SU-DHL-6 (cell line): ENCODE measurements at regions not wholly inside any gene's neighbourhood (a gene's known extent, or its start where the extent isn't known, plus 50 kb on each side); places are given as distances from the start of the nearest gene placed in this dataset.

Experiments
- H2AFZ ChIP-seq: fragments of 200-600 bp; sonication (generic); 2 replicates; pipeline ENCODE4 v1.6.1; 2014; ENCODE audit warnings: low read depth, mild to moderate bottlenecking, moderate library complexity, mixed read lengths, antibody characterized with exemption, low read length; ENCODE audit not compliant: severe bottlenecking
- H3F3A ChIP-seq: fragments of 200-600 bp; shearing (Covaris generic); 2 replicates; pipeline ENCODE4 v1.6.0; 2016; ENCODE audit warnings: antibody characterized with exemption, mild to moderate bottlenecking; ENCODE audit not compliant: insufficient read depth
- H3K27ac ChIP-seq: fragments of 200-600 bp; sonication (generic); 2 replicates; pipeline ENCODE4 v1.5.1; 2016; ENCODE audit warnings: low read depth, mild to moderate bottlenecking, low read length, moderate library complexity, mixed read lengths
- H3K27me3 ChIP-seq: fragments of 200-600 bp; sonication (generic), shearing (Covaris generic); 2 replicates; pipeline ENCODE4 v1.6.0; 2014; ENCODE audit warnings: mild to moderate bottlenecking, low read length
- H3K36me3 ChIP-seq: fragments of 200-600 bp; sonication (generic); 2 replicates; pipeline ENCODE4 v1.6.1; 2014; ENCODE audit warnings: mild to moderate bottlenecking, low read length, mixed read lengths
- H3K4me2 ChIP-seq: fragments of 300-600, 200-600 bp; shearing (Covaris generic), sonication (generic); 2 replicates; pipeline ENCODE4 v1.6.0; 2014; ENCODE audit warnings: low read length, low read depth, mild to moderate bottlenecking; ENCODE audit not compliant: poor library complexity, severe bottlenecking
- H3K4me3 ChIP-seq: fragments of 200-600 bp; sonication (generic); 2 replicates; pipeline ENCODE4 v1.5.1; 2014; ENCODE audit warnings: antibody characterized with exemption, low read length, mild to moderate bottlenecking, mixed read lengths; ENCODE audit not compliant: insufficient read depth, poor library complexity, severe bottlenecking
- H3K79me2 ChIP-seq: fragments of 200-600 bp; sonication (generic); 2 replicates; pipeline ENCODE4 v1.6.1; 2014; ENCODE audit warnings: mild to moderate bottlenecking, low read length, moderate library complexity; ENCODE audit not compliant: insufficient read depth
- H3K9ac ChIP-seq: fragments of 200-600 bp; sonication (generic); 2 replicates; pipeline ENCODE4 v1.7.0; 2014; ENCODE audit warnings: mild to moderate bottlenecking, low read length
- H3K9me2 ChIP-seq: fragments of 200-600 bp; sonication (generic); replicated peaks from 2 replicates; pipeline ENCODE4 v1.6.1; 2014; ENCODE audit warnings: low read length; ENCODE audit not compliant: insufficient read depth
- H3K9me3 ChIP-seq: fragments of 200-600 bp; sonication (generic); 2 replicates; pipeline ENCODE4 v1.6.1; 2014; ENCODE audit warnings: low read length, mixed read lengths; ENCODE audit not compliant: insufficient read depth
- H4K20me1 ChIP-seq: fragments of 200-600 bp; sonication (generic); 2 replicates; pipeline ENCODE4 v1.6.1; 2014; ENCODE audit warnings: low read depth, mild to moderate bottlenecking, antibody characterized with exemption, low read length, moderate library complexity, mixed read lengths
- EZH2phosphoT487 ChIP-seq: fragments of 200-600 bp; sonication (generic), shearing (Covaris generic); conservative IDR thresholded peaks from 2 replicates; pipeline ENCODE4 v1.6.1; 2018; ENCODE audit warnings: mild to moderate bottlenecking, antibody characterized with exemption, low read length, moderate library complexity, mixed read lengths
- TF ChIP-seq, protein P1 (sequence below): fragments of 200-600 bp; sonication (generic); IDR thresholded peaks from one replicate; pipeline ENCODE4 v1.5.1; 2017; ENCODE audit warnings: antibody characterized with exemption, mild to moderate bottlenecking, low read length, moderate library complexity; ENCODE audit not compliant: insufficient read depth, poor library complexity, severe bottlenecking

DNA sequence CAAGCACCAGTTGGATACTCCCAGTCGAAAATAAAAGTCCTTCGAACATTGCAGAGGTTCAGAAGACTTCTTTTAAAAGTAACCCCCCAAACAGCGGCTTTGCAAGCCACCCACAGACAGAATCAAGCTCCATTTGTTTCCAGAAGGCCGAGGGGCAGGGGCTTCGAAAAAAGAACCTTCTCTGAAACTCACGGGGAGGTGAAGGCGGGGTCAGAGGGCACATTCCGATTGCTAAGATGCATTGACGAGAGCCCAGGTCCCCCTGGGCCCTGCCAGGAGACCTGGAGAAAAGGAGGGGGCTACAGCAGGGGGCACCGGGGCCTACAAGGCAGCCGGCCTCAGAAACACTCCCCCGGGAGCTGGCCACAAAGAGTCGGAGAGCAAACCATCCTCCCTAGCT, 306.8 kb downstream of the MN1 start:
- Histone ChIP-seq H3K79me2 (no peaks in the 10 kb centered on the region), H3F3A (no peaks in the 10 kb centered on the region), H2AFZ (no peak overlapping the region), H3K9ac (no peak overlapping the region), H4K20me1 (no peaks in the 10 kb centered on the region), H3K27me3 (no peaks in the 10 kb centered on the region), H3K36me3 (no peaks in the 10 kb centered on the region), H3K4me2 (no peak overlapping the region), H3K9me2 (no peaks in the 10 kb centered on the region), H3K9me3 (no peaks in the 10 kb centered on the region), H3K4me3 (no peak overlapping the region), H3K27ac (no peak overlapping the region)
- TF ChIP-seq EZH2phosphoT487 = no peak
- TF ChIP-seq, protein P1, sequence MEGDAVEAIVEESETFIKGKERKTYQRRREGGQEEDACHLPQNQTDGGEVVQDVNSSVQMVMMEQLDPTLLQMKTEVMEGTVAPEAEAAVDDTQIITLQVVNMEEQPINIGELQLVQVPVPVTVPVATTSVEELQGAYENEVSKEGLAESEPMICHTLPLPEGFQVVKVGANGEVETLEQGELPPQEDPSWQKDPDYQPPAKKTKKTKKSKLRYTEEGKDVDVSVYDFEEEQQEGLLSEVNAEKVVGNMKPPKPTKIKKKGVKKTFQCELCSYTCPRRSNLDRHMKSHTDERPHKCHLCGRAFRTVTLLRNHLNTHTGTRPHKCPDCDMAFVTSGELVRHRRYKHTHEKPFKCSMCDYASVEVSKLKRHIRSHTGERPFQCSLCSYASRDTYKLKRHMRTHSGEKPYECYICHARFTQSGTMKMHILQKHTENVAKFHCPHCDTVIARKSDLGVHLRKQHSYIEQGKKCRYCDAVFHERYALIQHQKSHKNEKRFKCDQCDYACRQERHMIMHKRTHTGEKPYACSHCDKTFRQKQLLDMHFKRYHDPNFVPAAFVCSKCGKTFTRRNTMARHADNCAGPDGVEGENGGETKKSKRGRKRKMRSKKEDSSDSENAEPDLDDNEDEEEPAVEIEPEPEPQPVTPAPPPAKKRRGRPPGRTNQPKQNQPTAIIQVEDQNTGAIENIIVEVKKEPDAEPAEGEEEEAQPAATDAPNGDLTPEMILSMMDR = no peak

DNA sequence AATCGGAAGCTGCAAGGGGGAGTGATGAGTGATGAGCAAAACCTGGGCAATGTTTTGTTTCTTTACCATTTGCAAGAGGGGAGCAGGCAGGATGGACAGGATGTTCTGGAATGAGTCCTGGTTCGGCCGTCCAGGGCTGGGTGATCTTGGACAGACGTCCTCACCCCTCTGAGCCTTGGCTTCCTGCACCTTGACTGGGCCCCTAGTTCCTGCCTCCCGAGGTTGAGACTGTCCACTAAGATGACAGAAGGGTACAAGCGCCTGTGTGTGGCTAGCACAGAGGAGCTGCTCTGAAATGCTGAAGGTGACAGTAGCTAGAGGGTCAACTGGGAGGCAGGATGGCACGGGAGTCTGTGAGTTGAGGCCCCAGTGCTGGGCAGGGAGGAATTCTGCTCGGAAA, 306.2 kb downstream of the MN1 start:
- Histone ChIP-seq H3K27me3 (no peaks in the 10 kb centered on the region), H3K9ac (no peak overlapping the region), H3K4me2 (no peak overlapping the region), H2AFZ (no peak overlapping the region), H3K36me3 (no peaks in the 10 kb centered on the region), H3K9me3 (no peaks in the 10 kb centered on the region), H3F3A (no peaks in the 10 kb centered on the region), H4K20me1 (no peaks in the 10 kb centered on the region), H3K79me2 (no peaks in the 10 kb centered on the region), H3K9me2 (no peaks in the 10 kb centered on the region), H3K4me3 (no peak overlapping the region), H3K27ac (no peak overlapping the region)
- TF ChIP-seq, protein P1 = no peak
- no peak for TF ChIP-seq EZH2phosphoT487

DNA sequence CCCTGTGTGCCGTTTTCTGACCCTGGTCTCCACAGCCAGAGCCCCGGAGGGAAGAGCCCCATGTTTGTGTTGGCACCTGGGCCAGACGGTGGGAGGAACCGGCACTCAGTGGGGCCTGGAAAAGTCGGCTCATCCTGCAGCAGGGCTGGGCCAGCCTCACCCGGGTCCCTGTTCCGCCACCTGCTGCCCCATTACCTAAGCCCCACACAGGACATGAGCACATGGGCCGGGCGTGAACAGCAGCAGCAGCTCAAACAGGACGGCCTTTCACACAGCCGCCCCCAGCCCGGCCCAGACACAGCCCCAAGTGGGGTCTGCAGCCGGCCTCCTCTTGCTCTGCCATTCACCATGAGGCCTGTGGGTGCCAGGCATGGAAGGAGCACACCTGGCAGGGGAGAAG, 302.4 kb downstream of the MN1 start:
- no peaks in the 10 kb centered on the region for H3K27me3 ChIP-seq
- H3K4me3 ChIP-seq = no peak overlapping the region
- H3F3A ChIP-seq = no peaks in the 10 kb centered on the region
- no peaks in the 10 kb centered on the region for H3K9me2 ChIP-seq
- no peaks in the 10 kb centered on the region for H3K36me3 ChIP-seq
- no peak overlapping the region for H3K27ac ChIP-seq
- no peak for TF ChIP-seq EZH2phosphoT487
- TF ChIP-seq, protein P1 = no peak
- H3K9ac ChIP-seq = no peak overlapping the region
- H3K4me2 ChIP-seq = no peak overlapping the region
- H3K79me2 ChIP-seq = no peaks in the 10 kb centered on the region
- H2AFZ ChIP-seq = no peak overlapping the region
- no peaks in the 10 kb centered on the region for H3K9me3 ChIP-seq
- no peaks in the 10 kb centered on the region for H4K20me1 ChIP-seq
